Progenitor cell of endocrine pancreas (in vitro differentiated cells): ENCODE measurements at regions not wholly inside any gene's neighbourhood (a gene's known extent, or its start where the extent isn't known, plus 50 kb on each side); places are given as distances from the start of the nearest gene placed in this dataset.

ENCODE experiments used
- DNase-seq: peaks from one replicate; pipeline ENCODE4 v3.0.0; 2021; ENCODE audit warnings: low spot score; ENCODE audit not compliant: unreplicated experiment
- H3K27ac Mint-ChIP-seq: 2 replicates; pipeline ENCODE4 v1.8.0; 2021; ENCODE audit warnings: mild to moderate bottlenecking, moderate library complexity, mixed read lengths
- H3K27me3 Mint-ChIP-seq: 2 replicates; pipeline ENCODE4 v1.8.0; 2021; ENCODE audit warnings: mixed read lengths
- H3K36me3 Mint-ChIP-seq: 2 replicates; pipeline ENCODE4 v1.8.0; 2022; ENCODE audit warnings: mixed read lengths; ENCODE audit not compliant: insufficient read depth
- H3K4me1 Mint-ChIP-seq: 2 replicates; pipeline ENCODE4 v1.8.0; 2021; ENCODE audit warnings: low read depth, mixed read lengths
- H3K4me3 Mint-ChIP-seq: 2 replicates; pipeline ENCODE4 v1.8.0; 2021; ENCODE audit warnings: low read depth, mild to moderate bottlenecking, moderate library complexity, mixed read lengths
- H3K9me3 Mint-ChIP-seq: 2 replicates; pipeline ENCODE4 v1.8.0; 2021; ENCODE audit warnings: low read depth, mixed read lengths
- TF ChIP-seq, protein P1 (sequence below): fragments of 200-600 bp; sonication (generic); IDR thresholded peaks from one replicate; pipeline ENCODE4 v1.5.0; 2021; ENCODE audit warnings: antibody characterized with exemption, mild to moderate bottlenecking; ENCODE audit not compliant: unreplicated experiment

DNA sequence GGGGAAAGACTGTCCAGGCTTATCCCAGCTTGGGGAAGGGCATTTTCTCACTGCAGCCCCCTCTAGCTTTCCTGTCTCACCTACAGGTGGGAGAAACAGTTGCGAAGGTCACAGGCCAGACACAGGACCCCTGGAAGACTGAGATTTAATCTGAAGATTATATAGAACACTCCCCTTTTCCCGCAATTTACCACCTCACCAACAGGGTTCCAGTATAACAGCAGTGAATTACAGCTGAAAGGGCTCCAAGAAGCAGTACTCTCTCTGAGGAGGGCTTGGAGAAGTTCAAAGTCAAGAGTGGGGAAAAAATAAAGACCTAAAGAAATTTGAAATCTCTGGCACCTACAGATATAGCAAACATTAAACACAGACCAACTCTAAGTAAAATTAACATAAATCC is 111.9 kb downstream of the ANKRD60 start:
- peaks cover 18% of the 10 kb centered on the region for H3K9me3 Mint-ChIP-seq
- H3K27ac Mint-ChIP-seq = no peak overlapping the region
- TF ChIP-seq, protein P1, sequence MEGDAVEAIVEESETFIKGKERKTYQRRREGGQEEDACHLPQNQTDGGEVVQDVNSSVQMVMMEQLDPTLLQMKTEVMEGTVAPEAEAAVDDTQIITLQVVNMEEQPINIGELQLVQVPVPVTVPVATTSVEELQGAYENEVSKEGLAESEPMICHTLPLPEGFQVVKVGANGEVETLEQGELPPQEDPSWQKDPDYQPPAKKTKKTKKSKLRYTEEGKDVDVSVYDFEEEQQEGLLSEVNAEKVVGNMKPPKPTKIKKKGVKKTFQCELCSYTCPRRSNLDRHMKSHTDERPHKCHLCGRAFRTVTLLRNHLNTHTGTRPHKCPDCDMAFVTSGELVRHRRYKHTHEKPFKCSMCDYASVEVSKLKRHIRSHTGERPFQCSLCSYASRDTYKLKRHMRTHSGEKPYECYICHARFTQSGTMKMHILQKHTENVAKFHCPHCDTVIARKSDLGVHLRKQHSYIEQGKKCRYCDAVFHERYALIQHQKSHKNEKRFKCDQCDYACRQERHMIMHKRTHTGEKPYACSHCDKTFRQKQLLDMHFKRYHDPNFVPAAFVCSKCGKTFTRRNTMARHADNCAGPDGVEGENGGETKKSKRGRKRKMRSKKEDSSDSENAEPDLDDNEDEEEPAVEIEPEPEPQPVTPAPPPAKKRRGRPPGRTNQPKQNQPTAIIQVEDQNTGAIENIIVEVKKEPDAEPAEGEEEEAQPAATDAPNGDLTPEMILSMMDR = no peak
- no peak for DNase-seq
- peaks cover 9% of the 10 kb centered on the region for H3K27me3 Mint-ChIP-seq
- no peaks in the 10 kb centered on the region for H3K36me3 Mint-ChIP-seq
- no peaks in the 10 kb centered on the region for H3K4me1 Mint-ChIP-seq
- no peak overlapping the region for H3K4me3 Mint-ChIP-seq

GRCh38 chr20:58113716-58114115 is 114.7 kb downstream of the ANKRD60 start:
- TF ChIP-seq, protein P1 = no peak
- H3K4me3 Mint-ChIP-seq = no peak overlapping the region
- no peak overlapping the region for H3K27ac Mint-ChIP-seq
- peaks cover 7% of the 10 kb centered on the region for H3K9me3 Mint-ChIP-seq
- no peak for DNase-seq
- no peaks in the 10 kb centered on the region for H3K36me3 Mint-ChIP-seq
- peaks cover 4% of the 10 kb centered on the region for H3K27me3 Mint-ChIP-seq
- no peaks in the 10 kb centered on the region for H3K4me1 Mint-ChIP-seq

- no peak for DNase-seq
- Mint-ChIP-seq H3K27me3 (peaks cover 11% of the 10 kb centered on the region), H3K4me1 (no peaks in the 10 kb centered on the region), H3K4me3 (no peak overlapping the region), H3K9me3 (no peaks in the 10 kb centered on the region), H3K27ac (no peak overlapping the region), H3K36me3 (no peaks in the 10 kb centered on the region)
- TF ChIP-seq, protein P1 = no peak
Measured at GRCh38 chr20:58112017-58112781, 116.3 kb downstream of the ANKRD60 start.

DNA sequence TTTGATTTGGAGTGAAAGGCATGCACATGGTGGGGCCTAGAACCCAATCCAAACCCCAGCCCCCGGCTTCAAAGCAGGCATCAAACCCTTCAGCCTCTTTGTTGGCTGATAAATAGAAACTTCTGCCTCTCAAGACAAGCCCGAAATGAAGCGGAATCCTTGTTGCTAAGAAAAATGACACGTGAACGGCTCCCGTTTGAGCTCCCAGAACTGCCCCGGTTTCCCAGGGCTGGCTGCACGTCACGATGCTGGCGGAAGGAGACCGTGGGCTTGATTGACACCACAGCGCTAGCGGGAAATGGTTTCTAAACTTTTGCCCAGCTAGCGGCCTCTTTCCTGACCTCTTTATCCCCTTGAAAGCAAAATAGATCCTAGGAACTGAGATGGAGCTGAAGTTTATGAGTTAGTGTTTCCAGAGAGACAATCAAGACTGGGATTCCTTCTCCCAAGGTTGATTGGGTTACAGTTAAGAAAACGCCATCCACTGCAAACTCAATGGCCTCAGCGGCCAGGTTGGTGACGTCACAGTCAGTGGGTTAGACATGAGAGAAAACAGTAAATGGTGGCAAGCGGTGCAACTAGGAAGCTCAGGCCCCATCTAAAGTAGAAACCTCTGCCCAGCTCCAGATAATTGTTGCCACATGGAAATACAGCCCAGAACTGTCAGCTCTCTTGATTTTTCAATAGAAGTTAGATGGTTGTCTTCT is 117.0 kb downstream of the ANKRD60 start:
- Mint-ChIP-seq H3K9me3 (no peaks in the 10 kb centered on the region), H3K36me3 (no peaks in the 10 kb centered on the region), H3K27ac (no peak overlapping the region), H3K27me3 (peaks cover 10% of the 10 kb centered on the region), H3K4me1 (no peaks in the 10 kb centered on the region), H3K4me3 (no peak overlapping the region)
- TF ChIP-seq, protein P1 = no peak
- DNase-seq = no peak

DNA sequence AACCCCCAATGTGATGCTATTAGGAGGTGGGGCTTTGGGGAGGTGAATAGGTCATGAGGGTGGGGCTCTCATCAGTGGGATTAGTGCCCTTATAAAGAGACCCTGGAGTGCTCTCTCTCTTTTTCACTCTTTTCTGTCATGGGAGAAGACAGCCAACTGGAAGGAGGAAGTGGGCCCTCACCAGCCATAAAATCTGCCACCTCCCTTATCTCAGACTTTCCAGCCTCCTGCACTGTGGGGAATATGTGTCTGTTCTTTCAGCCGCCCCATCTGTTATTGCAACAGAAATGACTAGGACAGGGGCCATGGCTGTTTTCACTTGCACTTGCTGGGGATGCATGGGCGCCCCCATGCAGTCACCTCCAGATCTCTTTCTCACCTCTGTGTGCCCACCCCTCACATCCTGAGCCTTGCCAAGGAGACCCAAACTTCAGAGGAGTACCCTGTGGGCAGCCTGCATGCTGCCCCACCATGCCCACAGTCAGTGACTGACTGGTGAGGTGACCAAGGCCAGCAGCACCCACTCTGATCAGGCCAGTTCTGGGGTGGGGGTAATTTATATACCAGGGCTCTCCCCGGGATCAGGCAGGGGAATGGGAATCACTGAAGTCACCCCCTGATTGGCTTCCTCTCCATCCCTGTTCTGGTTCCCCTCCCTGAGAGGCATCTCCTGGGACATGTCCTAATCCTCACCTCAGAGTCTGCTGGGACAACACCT is 118.4 kb downstream of the ANKRD60 start:
- Mint-ChIP-seq H3K27me3 (peaks cover 13% of the 10 kb centered on the region), H3K27ac (no peak overlapping the region), H3K4me1 (no peaks in the 10 kb centered on the region), H3K4me3 (no peak overlapping the region), H3K9me3 (no peaks in the 10 kb centered on the region), H3K36me3 (no peaks in the 10 kb centered on the region)
- no peak for DNase-seq
- TF ChIP-seq, protein P1 = no peak
